Testis (tissue), 2 donors: ENCODE measurements at regions not wholly inside any gene's neighbourhood (a gene's known extent, or its start where the extent isn't known, plus 50 kb on each side); places are given as distances from the start of the nearest gene placed in this dataset.

Experiments used
- DNase-seq: peaks from one replicate; pipeline ENCODE4 v3.0.0-alpha.2; 2019
- H3K27ac ChIP-seq, 2 donors: fragments of 200-600 bp; sonication (generic); one replicate each; pipeline ENCODE4 v1.5.1; 2019
- H3K27me3 ChIP-seq: fragments of 200-600 bp; sonication (generic); one replicate; pipeline ENCODE4 v1.5.1; 2019
- H3K36me3 ChIP-seq: fragments of 200-600 bp; sonication (generic); one replicate; pipeline ENCODE4 v1.5.1; 2017; ENCODE audit warnings: low read depth; ENCODE audit errors: missing control alignments
- H3K4me1 ChIP-seq: fragments of 200-600 bp; sonication (generic); one replicate; pipeline ENCODE4 v1.5.1; 2019
- H3K4me3 ChIP-seq, 2 donors: fragments of 200-600 bp; sonication (generic); one replicate each; pipeline ENCODE4 v1.5.1; 2017 to 2019
- H3K9me3 ChIP-seq: fragments of 200-600 bp; sonication (generic); one replicate; pipeline ENCODE4 v1.5.1; 2017
- CTCF ChIP-seq, 3 experiments: fragments of 450-650 bp in 2 of 3; fragments of 200-600 bp in 1 of 3; sonication (generic) in 1 of 3; IDR thresholded peaks; one replicate each; pipeline ENCODE4 v1.5.1; 2016 to 2019; ENCODE audit warnings: antibody characterized with exemption in 3 of 3, mild to moderate bottlenecking in 2 of 3, moderate library complexity in 1 of 3
- POLR2A ChIP-seq: fragments of 450-650 bp; IDR thresholded peaks from one replicate; pipeline ENCODE4 v1.6.1; 2017; ENCODE audit warnings: antibody characterized with exemption, mild to moderate bottlenecking, moderate library complexity
- WGBS, 2 donors: methylation state at CpG; one replicate each; pipeline ENCODE4 v1.1.5; 2018; 5-methylcytosine and 5-hydroxymethylcytosine counted together
- intact Hi-C: fragments of 100-400 bp; cut with DNase I; formaldehyde crosslinking; loops from one replicate; pipeline ENCODE4 v1.15.1; 2023; ENCODE audit warnings: low total_unique reads

DNA sequence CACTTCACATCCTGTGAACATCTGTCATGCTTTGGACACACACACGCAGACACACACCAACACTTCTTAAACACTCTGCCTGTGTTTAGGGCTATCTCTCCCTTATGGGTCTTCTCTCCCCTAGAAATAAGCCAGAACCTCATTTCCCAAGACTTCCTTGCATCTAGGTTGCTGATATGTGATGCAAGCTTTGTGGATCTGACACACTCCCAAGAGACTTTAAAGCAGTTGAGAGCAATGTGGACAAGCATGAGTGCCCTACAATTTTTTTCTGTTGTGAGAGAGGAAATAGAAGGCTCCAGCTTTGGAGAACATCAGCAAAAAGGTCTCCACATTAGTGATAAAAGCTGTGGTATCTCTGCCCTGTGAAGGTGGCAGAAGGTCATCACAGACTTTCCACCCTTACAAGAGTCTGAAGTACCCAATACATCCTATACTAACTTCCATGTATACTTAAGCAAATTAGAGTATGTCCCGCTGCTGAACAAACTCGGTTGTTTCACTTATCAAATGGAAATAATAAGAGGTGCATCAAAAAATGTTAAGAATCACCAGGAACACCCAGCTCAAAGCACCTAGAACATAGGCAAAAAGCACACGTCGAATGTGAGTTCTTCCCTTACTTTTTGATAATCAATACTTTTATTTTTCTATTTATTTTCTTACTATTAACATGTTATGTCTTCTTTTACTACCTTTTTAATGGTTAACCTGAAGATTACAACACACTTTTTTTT is 267.6 kb downstream of the SETD4 start:
- WGBS, 2 donors = 95 to 99% methylated on average over 5 of the region's 5 CpGs
- Histone ChIP-seq H3K4me3 (no peak overlapping the region), H3K4me1 (peaks cover 6% of the 10 kb centered on the region), H3K27ac (no peak overlapping the region), H3K9me3 (no peaks in the 10 kb centered on the region), H3K27me3 (no peaks in the 10 kb centered on the region), H3K36me3 (no peaks in the 10 kb centered on the region)
- no peak for TF ChIP-seq CTCF (IDR thresholded peaks at IDR 0.05)
- no peak for TF ChIP-seq POLR2A
- intact Hi-C loops = no loop called here
- no peak for DNase-seq

GRCh38 chr21:35791541-35792325 is 268.6 kb downstream of the SETD4 start:
- Histone ChIP-seq H3K4me1 (no peaks in the 10 kb centered on the region), H3K9me3 (no peaks in the 10 kb centered on the region), H3K27ac (no peak overlapping the region), H3K27me3 (no peaks in the 10 kb centered on the region), H3K4me3 (no peak overlapping the region), H3K36me3 (no peaks in the 10 kb centered on the region)
- intact Hi-C loops = no loop called here
- WGBS, 2 donors = 83 to 86% methylated on average over 10 of the region's 10 CpGs
- TF ChIP-seq POLR2A (no peak), CTCF (IDR thresholded peaks at IDR 0.05) (no peak)
- no peak for DNase-seq

- no peaks in the 10 kb centered on the region for H3K27me3 ChIP-seq
- H3K9me3 ChIP-seq = no peaks in the 10 kb centered on the region
- H3K36me3 ChIP-seq = no peaks in the 10 kb centered on the region
- peaks cover 20% of the 10 kb centered on the region for H3K4me1 ChIP-seq
- H3K4me3 ChIP-seq = no peak overlapping the region
- TF ChIP-seq POLR2A (no peak), CTCF (IDR thresholded peaks at IDR 0.05) (no peak)
- no peak overlapping the region for H3K27ac ChIP-seq
- intact Hi-C loops = no loop called here
- no peak for DNase-seq
Observed at GRCh38 chr21:35783721-35784120, 276.6 kb downstream of the SETD4 start.

DNA sequence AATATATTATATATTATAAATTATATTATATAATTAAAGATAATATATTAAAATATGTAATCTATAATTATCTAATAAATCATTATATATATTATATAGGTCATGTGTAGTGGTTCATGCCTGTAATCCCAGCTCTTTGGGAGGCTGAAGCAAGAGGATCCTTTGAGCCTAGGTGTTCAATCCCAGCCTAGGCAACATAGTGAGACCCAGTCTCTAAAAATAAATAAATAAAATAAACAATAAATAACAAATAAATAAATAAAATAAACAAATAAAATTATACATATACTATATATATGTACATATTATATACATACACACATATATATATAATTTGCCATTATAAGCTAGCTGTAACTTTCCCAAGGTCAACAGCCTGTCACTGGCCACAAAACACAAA is 277.7 kb downstream of the SETD4 start:
- Histone ChIP-seq H3K27ac (no peak overlapping the region), H3K36me3 (no peaks in the 10 kb centered on the region), H3K9me3 (no peaks in the 10 kb centered on the region), H3K4me1 (peaks cover 20% of the 10 kb centered on the region), H3K27me3 (no peaks in the 10 kb centered on the region), H3K4me3 (no peak overlapping the region)
- no peak for DNase-seq
- intact Hi-C loops = no loop called here
- TF ChIP-seq CTCF (IDR thresholded peaks at IDR 0.05) (no peak), POLR2A (no peak)
